GM12874 (cell line): ENCODE measurements at regions not wholly inside any gene's neighbourhood (a gene's known extent, or its start where the extent isn't known, plus 50 kb on each side); places are given as distances from the start of the nearest gene placed in this dataset.

Experiments used
- TF ChIP-seq, protein P1 (sequence below): IDR thresholded peaks from 2 replicates; pipeline ENCODE4 v1.5.1; 2011; ENCODE audit warnings: low read depth, mild to moderate bottlenecking, control low read depth, low read length, moderate library complexity; ENCODE audit not compliant: insufficient read depth

GRCh38 chr2:6794448-6794847, 71.3 kb downstream of the CMPK2 start:
- TF ChIP-seq, protein P1, sequence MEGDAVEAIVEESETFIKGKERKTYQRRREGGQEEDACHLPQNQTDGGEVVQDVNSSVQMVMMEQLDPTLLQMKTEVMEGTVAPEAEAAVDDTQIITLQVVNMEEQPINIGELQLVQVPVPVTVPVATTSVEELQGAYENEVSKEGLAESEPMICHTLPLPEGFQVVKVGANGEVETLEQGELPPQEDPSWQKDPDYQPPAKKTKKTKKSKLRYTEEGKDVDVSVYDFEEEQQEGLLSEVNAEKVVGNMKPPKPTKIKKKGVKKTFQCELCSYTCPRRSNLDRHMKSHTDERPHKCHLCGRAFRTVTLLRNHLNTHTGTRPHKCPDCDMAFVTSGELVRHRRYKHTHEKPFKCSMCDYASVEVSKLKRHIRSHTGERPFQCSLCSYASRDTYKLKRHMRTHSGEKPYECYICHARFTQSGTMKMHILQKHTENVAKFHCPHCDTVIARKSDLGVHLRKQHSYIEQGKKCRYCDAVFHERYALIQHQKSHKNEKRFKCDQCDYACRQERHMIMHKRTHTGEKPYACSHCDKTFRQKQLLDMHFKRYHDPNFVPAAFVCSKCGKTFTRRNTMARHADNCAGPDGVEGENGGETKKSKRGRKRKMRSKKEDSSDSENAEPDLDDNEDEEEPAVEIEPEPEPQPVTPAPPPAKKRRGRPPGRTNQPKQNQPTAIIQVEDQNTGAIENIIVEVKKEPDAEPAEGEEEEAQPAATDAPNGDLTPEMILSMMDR: no peak
